ENCODE measurements at regions not wholly inside any gene's neighbourhood (a gene's known extent, or its start where the extent isn't known, plus 50 kb on each side); places are given as distances from the start of the nearest gene placed in this dataset.
A peak's percentile ranks its signal among the peaks of the same experiment; 100 is the strongest.

DNA sequence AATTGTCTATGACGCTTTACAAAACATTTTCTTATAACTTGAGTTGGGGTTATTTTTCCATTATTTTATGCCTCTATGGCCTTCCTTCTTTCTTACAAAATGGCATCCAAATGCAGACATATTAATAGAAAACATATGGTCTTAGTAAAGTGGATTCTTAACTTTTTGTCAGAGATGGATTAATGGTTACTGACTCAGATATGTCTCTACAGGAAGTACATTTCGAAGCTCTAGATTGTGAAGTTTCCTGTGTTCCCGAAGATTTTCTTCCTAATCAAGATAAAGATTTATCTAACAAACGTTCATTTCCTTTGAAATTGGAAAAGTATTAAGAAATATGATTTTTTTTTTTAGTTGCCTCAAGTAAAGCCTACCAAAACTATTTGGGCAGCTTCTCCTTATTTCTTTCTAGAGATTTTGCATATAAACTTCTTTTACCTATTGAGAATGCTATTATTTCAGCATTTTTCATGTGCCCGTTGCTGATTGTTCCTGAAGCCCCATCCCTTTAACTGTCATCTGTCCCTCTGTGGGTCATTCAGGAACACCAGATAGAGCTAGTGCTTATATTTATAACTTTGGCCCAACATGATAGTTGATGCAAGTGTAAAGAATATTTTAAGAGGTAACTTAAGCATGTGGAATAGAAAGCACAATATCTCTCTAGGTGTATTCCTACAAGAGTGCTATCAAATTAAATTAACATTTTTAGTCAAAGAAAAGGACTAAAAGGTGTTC is 498.0 kb downstream of the CCDC85A start:
- Histone ChIP-seq H3K4me3 (replicated peaks in 1 of 3; ENCODE audit: insufficient read depth in 1 of 3, low read depth in 1 of 3, low read length in 3 of 3) (no peak overlapping the region), H3K4me1 (ENCODE audit: control insufficient read depth, extremely low read depth, insufficient read depth, low read length) (peaks cover 32% of the 10 kb centered on the region), H3K27me3 (ENCODE audit: control insufficient read depth in 2 of 2, insufficient read depth in 2 of 2, low read length in 2 of 2) (no peaks in the 10 kb centered on the region), H3K9me1 (replicated peaks; ENCODE audit: control insufficient read depth, extremely low read depth, insufficient read depth, low read length) (no peaks in the 10 kb centered on the region), H3K9me3 (replicated peaks; ENCODE audit: control insufficient read depth, insufficient read depth, low read length) (no peaks in the 10 kb centered on the region), H3K9ac (replicated peaks; ENCODE audit: extremely low read depth, insufficient read depth, low read length) (peak overlapping the region; percentile 51), H3K27ac (ENCODE audit: insufficient read depth, low read depth, low read length) (peak overlapping the region; percentile 84), H2AFZ (ENCODE audit: low read depth, low read length) (peak overlapping the region; percentile 41), H3K4me2 (ENCODE audit: insufficient read depth, low read length) (peak overlapping the region; percentile 82), H4K20me1 (replicated peaks; ENCODE audit: control insufficient read depth, extremely low read depth, insufficient read depth, low read length) (no peaks in the 10 kb centered on the region), H3K36me3 (ENCODE audit: control insufficient read depth in 2 of 2, extremely low read depth in 1 of 2, insufficient read depth in 2 of 2, low read length in 2 of 2) (no peaks in the 10 kb centered on the region), H3K79me2 (ENCODE audit: control insufficient read depth, insufficient read depth, low read length) (no peaks in the 10 kb centered on the region)
- CTCF ChIA-PET, result interaction anchor here (0.9 to 2.4 kb wide), 6 partner anchors 10 to 498 kb away, joined by 3 to 9 read pairs (median 4); partner anchors contain the start of gene CCDC85A
- peak; percentile 57 for DNase-seq (ENCODE audit: low read depth, low spot score)
- FAIRE-seq, result no peak
- POLR2A ChIA-PET, result no interaction called here
- intact Hi-C loops (cut with micrococcal nuclease), result loop anchor here (1.0 to 10.0 kb wide), 4 partner anchors 59 to 499 kb away; no protein-coding TSS in a partner anchor
- TSS peak; percentile 70 for BruUV-seq (replicated peaks)
- peak; percentile 30 for TF ChIP-seq POLR2AphosphoS5 (IDR thresholded peaks at IDR 0.05; ENCODE audit: insufficient read depth, low read depth, low read length)
- TF ChIP-seq, protein P1, sequence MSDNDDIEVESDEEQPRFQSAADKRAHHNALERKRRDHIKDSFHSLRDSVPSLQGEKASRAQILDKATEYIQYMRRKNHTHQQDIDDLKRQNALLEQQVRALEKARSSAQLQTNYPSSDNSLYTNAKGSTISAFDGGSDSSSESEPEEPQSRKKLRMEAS (IDR thresholded peaks at IDR 0.05; ENCODE audit: insufficient read depth, insufficient read length), result no peak
- peak; percentile 53 for TF ChIP-seq FOS (IDR thresholded peaks at IDR 0.05; ENCODE audit: borderline replicate concordance, insufficient read depth, low read length)
- TF ChIP-seq GATA2 (IDR thresholded peaks at IDR 0.05; ENCODE audit: insufficient read depth, insufficient read length, low read depth, low read length), result peak; percentile 88
- dilution Hi-C loops (cut with MboI; ENCODE audit: extremely low pct_ligation_motif_present, low sequenced_read_pairs), result no loop called here

DNA sequence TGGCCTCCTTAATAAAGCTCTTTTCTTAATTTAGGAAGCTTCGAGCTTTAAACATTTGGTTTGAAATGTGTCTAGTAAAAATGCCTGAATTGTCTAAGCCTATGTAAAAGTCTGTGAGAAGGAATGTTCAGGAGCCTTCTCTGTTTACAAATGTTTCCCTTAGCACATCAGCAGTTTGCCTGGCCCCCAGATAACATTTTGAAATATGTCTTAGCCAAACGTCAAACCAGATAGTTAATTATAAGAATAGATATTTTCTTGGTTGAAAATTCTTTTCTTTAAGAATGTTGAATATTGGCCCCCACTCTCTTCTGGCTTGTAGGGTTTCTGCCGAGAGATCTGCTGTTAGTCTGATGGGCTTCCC is 498.6 kb downstream of the CCDC85A start:
- H3K27me3 ChIP-seq (ENCODE audit: control insufficient read depth in 2 of 2, insufficient read depth in 2 of 2, low read length in 2 of 2), result no peaks in the 10 kb centered on the region
- no peaks in the 10 kb centered on the region for H3K9me1 ChIP-seq (replicated peaks; ENCODE audit: control insufficient read depth, extremely low read depth, insufficient read depth, low read length)
- no peaks in the 10 kb centered on the region for H3K36me3 ChIP-seq (ENCODE audit: control insufficient read depth in 2 of 2, extremely low read depth in 1 of 2, insufficient read depth in 2 of 2, low read length in 2 of 2)
- H3K9me3 ChIP-seq (replicated peaks; ENCODE audit: control insufficient read depth, insufficient read depth, low read length), result no peaks in the 10 kb centered on the region
- H4K20me1 ChIP-seq (replicated peaks; ENCODE audit: control insufficient read depth, extremely low read depth, insufficient read depth, low read length), result no peaks in the 10 kb centered on the region
- CTCF ChIA-PET, result interaction anchor here (1.1 to 2.1 kb wide), 3 partner anchors 10 to 499 kb away, joined by 4 to 9 read pairs (median 5); partner anchors contain the start of gene CCDC85A
- BruUV-seq (replicated peaks), result no TSS peak
- H2AFZ ChIP-seq (ENCODE audit: low read depth, low read length), result no peak overlapping the region
- no peak overlapping the region for H3K4me3 ChIP-seq (replicated peaks in 1 of 3; ENCODE audit: insufficient read depth in 1 of 3, low read depth in 1 of 3, low read length in 3 of 3)
- peak overlapping the region; percentile 84 for H3K27ac ChIP-seq (ENCODE audit: insufficient read depth, low read depth, low read length)
- no peak for DNase-seq (ENCODE audit: low read depth, low spot score)
- H3K4me2 ChIP-seq (ENCODE audit: insufficient read depth, low read length), result no peak overlapping the region
- POLR2A ChIA-PET, result no interaction called here
- TF ChIP-seq FOS (IDR thresholded peaks at IDR 0.05; ENCODE audit: borderline replicate concordance, insufficient read depth, low read length) (no peak), GATA2 (IDR thresholded peaks at IDR 0.05; ENCODE audit: insufficient read depth, insufficient read length, low read depth, low read length) (no peak), EZH2 (IDR thresholded peaks at IDR 0.05; ENCODE audit: borderline replicate concordance, low read depth, low read length, severe bottlenecking) (no peak), MYC (IDR thresholded peaks at IDR 0.05; ENCODE audit: low read depth, low read length) (no peak), POLR2A (IDR thresholded peaks at IDR 0.05; ENCODE audit: low read depth, low read length) (no peak), JUN (IDR thresholded peaks at IDR 0.05; ENCODE audit: borderline replicate concordance, insufficient read depth, insufficient read length, low read depth) (no peak), POLR2AphosphoS5 (IDR thresholded peaks at IDR 0.05; ENCODE audit: insufficient read depth, low read depth, low read length) (no peak)
- TF ChIP-seq, protein P1 (IDR thresholded peaks at IDR 0.05; ENCODE audit: insufficient read depth, insufficient read length), result no peak
- TF ChIP-seq, protein P2, sequence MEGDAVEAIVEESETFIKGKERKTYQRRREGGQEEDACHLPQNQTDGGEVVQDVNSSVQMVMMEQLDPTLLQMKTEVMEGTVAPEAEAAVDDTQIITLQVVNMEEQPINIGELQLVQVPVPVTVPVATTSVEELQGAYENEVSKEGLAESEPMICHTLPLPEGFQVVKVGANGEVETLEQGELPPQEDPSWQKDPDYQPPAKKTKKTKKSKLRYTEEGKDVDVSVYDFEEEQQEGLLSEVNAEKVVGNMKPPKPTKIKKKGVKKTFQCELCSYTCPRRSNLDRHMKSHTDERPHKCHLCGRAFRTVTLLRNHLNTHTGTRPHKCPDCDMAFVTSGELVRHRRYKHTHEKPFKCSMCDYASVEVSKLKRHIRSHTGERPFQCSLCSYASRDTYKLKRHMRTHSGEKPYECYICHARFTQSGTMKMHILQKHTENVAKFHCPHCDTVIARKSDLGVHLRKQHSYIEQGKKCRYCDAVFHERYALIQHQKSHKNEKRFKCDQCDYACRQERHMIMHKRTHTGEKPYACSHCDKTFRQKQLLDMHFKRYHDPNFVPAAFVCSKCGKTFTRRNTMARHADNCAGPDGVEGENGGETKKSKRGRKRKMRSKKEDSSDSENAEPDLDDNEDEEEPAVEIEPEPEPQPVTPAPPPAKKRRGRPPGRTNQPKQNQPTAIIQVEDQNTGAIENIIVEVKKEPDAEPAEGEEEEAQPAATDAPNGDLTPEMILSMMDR (IDR thresholded peaks at IDR 0.05; ENCODE audit: extremely low read depth in 1 of 2, insufficient read depth in 1 of 2, low read depth in 1 of 2, low read length in 2 of 2), result no peak
- FAIRE-seq, result no peak
- H3K4me1 ChIP-seq (ENCODE audit: control insufficient read depth, extremely low read depth, insufficient read depth, low read length), result peaks cover 35% of the 10 kb centered on the region
- dilution Hi-C loops (cut with MboI; ENCODE audit: extremely low pct_ligation_motif_present, low sequenced_read_pairs) (no loop called here), intact Hi-C loops (cut with micrococcal nuclease) (loop anchor here (10.0 kb wide), 1 partner anchor 298 kb away; no protein-coding TSS in a partner anchor)
- peak overlapping the region; percentile 23 for H3K9ac ChIP-seq (replicated peaks; ENCODE audit: extremely low read depth, insufficient read depth, low read length)
- no peaks in the 10 kb centered on the region for H3K79me2 ChIP-seq (ENCODE audit: control insufficient read depth, insufficient read depth, low read length)

Data from endothelial cell of umbilical vein (primary cell).